Uterus (tissue), 2 donors: ENCODE measurements at regions not wholly inside any gene's neighbourhood (a gene's known extent, or its start where the extent isn't known, plus 50 kb on each side); places are given as distances from the start of the nearest gene placed in this dataset.

ENCODE experiments used
- CTCF ChIP-seq, 4 experiments: fragments of 200-600 bp in 2 of 4; fragments of 450-650 bp in 2 of 4; sonication (generic) in 2 of 4; IDR thresholded peaks; one replicate each; pipeline ENCODE4 v1.5.1; 2016 to 2019; ENCODE audit warnings: antibody characterized with exemption in 4 of 4, mild to moderate bottlenecking in 2 of 4, moderate library complexity in 1 of 4
- POLR2A ChIP-seq, 2 donors: fragments of 450-650 bp; IDR thresholded peaks; one replicate each; pipeline ENCODE4 v1.6.1; 2016; ENCODE audit warnings: antibody characterized with exemption in 2 of 2, mild to moderate bottlenecking in 1 of 2, moderate library complexity in 1 of 2

- no peak for TF ChIP-seq CTCF (IDR thresholded peaks at IDR 0.05)
- no peak for TF ChIP-seq POLR2A (IDR thresholded peaks at IDR 0.05)
Observed at GRCh38 chr10:10811562-10811961, 206.1 kb upstream of the CELF2 start.
